ENCODE measurements at regions not wholly inside any gene's neighbourhood (a gene's known extent, or its start where the extent isn't known, plus 50 kb on each side); places are given as distances from the start of the nearest gene placed in this dataset.

GRCh38 chr5:54659700-54660131 is 142.2 kb downstream of the SNX18 start:
- no peak for TF ChIP-seq CTCF (conservative IDR thresholded peaks at IDR 0.05)
- no peak for TF ChIP-seq ZFX (IDR thresholded peaks at IDR 0.05)
